Heart left ventricle (tissue), 13 donors: ENCODE measurements at regions not wholly inside any gene's neighbourhood (a gene's known extent, or its start where the extent isn't known, plus 50 kb on each side); places are given as distances from the start of the nearest gene placed in this dataset.

Experiments
- POLR2A ChIP-seq, 2 donors: fragments of 450-650 bp; IDR thresholded peaks; one replicate each; pipeline ENCODE4 v1.6.1; 2017; ENCODE audit warnings: antibody characterized with exemption in 2 of 2, mild to moderate bottlenecking in 2 of 2, moderate library complexity in 2 of 2
- TF ChIP-seq, protein P1 (sequence below), 12 donors: fragments of 200-600 bp; sonication (generic) in 4 of 12; IDR thresholded peaks; one replicate each; pipeline versions ENCODE4 v1.5.0 to v1.8.0; 2018 to 2022; ENCODE audit warnings: antibody characterized with exemption in 12 of 12, mild to moderate bottlenecking in 5 of 12
- donor health status: ischemic (EF 13 %, LVEDD 7.1; RV severe dilation, severe dysfunction).
- donor health status: DM: no; HTN: yes; CAD: no.
- donor health status: DM: no; HTN: no; CAD: no.
- donor health status: ischemic (EF 25% LVEDD 6.9; RV normal size, moderate dysfunction).
- donor health status: ischemic (EF 25% LVEDD 5.7; RV mildly dilated, moderate dysfunction).
- donor health status: ischemic (EF 35%, LVEDD 5.7; RV mildly dilated, moderate dysfunction).
- donor health status: nonischemic (EF 11% LVEDD 7.7; RV severe dilation, severe dysfunction).
- donor health status: DM: yes; HTN: yes; CAD: no.
- donor health status: PGD.
- donor health status: ischemic (EF 29% LVEDD 5.4; RV normal size, mild dysfunction).
- donor health status: nonischemic (EF 23%, LVEDD 6.1; RV moderate dilation, normal function).

DNA sequence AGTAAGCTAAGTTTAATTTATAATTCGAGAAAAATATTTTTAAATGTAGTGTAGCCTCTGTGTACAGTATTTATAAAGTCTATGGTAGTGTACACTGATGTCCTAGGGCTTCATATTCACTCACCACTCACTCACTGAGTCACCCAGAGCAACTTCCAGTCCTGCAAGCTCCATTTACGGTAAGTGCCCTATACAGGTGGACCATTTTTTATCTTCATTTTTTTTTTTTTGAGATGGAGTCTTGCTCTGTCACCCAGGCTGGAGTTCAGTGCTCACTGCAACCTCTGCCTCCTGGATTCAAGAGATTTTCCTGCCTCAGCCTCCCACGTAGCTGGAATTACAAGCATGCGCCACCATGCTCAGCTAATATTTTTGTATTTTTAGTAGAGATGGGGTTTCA is 104.2 kb downstream of the PDCL3 start:
- TF ChIP-seq, protein P1, sequence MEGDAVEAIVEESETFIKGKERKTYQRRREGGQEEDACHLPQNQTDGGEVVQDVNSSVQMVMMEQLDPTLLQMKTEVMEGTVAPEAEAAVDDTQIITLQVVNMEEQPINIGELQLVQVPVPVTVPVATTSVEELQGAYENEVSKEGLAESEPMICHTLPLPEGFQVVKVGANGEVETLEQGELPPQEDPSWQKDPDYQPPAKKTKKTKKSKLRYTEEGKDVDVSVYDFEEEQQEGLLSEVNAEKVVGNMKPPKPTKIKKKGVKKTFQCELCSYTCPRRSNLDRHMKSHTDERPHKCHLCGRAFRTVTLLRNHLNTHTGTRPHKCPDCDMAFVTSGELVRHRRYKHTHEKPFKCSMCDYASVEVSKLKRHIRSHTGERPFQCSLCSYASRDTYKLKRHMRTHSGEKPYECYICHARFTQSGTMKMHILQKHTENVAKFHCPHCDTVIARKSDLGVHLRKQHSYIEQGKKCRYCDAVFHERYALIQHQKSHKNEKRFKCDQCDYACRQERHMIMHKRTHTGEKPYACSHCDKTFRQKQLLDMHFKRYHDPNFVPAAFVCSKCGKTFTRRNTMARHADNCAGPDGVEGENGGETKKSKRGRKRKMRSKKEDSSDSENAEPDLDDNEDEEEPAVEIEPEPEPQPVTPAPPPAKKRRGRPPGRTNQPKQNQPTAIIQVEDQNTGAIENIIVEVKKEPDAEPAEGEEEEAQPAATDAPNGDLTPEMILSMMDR (IDR thresholded peaks at IDR 0.05) = no peak
- TF ChIP-seq POLR2A (IDR thresholded peaks at IDR 0.05) = no peak
